ENCODE measurements at regions not wholly inside any gene's neighbourhood (a gene's known extent, or its start where the extent isn't known, plus 50 kb on each side); places are given as distances from the start of the nearest gene placed in this dataset.

DNA sequence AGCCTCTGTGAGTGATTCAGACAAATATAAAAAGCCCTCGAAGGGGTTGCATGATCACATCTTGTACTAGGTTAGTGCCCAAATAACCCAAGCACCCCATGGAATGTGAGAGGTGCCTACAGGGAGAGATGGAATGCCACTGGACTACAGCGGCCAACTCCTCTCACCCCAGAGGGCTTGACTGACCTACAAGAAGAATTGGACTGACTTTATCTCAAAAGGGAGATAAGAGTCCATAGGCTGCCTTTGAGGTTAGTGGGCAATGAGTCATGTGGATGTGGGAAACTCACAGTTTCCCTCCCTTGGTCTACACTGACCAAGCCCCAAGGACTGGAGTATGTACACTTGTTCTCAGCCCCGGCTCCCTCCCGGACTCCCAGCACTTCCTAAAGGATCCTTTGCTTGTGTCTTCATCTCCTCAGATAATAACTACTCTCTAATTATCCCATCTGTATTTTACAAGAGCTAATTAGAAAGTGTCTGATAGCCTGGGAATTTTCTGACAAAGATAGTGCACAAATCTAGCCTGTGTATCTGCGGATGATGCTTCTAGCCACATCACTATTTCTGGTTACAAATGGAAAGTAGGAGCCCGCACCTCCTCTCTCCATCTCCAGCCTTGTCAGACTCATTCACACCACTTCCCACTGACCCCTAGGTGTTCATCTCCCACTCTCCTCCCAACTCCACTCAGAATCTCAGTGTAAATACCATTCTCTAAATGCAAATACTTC, 547.8 kb upstream of the TBL1XR1 start:
- no peaks in the 10 kb centered on the region for H3K9me3 Mint-ChIP-seq
- no peaks in the 10 kb centered on the region for H3K36me3 Mint-ChIP-seq (ENCODE audit: low read depth)
- no peak overlapping the region for H3K27ac Mint-ChIP-seq
- peaks cover 4% of the 10 kb centered on the region for H3K27me3 Mint-ChIP-seq (ENCODE audit: low read depth)
- H3K4me1 Mint-ChIP-seq, result peaks cover 33% of the 10 kb centered on the region
- TF ChIP-seq, protein P1, sequence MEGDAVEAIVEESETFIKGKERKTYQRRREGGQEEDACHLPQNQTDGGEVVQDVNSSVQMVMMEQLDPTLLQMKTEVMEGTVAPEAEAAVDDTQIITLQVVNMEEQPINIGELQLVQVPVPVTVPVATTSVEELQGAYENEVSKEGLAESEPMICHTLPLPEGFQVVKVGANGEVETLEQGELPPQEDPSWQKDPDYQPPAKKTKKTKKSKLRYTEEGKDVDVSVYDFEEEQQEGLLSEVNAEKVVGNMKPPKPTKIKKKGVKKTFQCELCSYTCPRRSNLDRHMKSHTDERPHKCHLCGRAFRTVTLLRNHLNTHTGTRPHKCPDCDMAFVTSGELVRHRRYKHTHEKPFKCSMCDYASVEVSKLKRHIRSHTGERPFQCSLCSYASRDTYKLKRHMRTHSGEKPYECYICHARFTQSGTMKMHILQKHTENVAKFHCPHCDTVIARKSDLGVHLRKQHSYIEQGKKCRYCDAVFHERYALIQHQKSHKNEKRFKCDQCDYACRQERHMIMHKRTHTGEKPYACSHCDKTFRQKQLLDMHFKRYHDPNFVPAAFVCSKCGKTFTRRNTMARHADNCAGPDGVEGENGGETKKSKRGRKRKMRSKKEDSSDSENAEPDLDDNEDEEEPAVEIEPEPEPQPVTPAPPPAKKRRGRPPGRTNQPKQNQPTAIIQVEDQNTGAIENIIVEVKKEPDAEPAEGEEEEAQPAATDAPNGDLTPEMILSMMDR (IDR thresholded peaks at IDR 0.05; ENCODE audit: unreplicated experiment in 3 of 3), result no peak
- no peak overlapping the region for H3K4me3 Mint-ChIP-seq

DNA sequence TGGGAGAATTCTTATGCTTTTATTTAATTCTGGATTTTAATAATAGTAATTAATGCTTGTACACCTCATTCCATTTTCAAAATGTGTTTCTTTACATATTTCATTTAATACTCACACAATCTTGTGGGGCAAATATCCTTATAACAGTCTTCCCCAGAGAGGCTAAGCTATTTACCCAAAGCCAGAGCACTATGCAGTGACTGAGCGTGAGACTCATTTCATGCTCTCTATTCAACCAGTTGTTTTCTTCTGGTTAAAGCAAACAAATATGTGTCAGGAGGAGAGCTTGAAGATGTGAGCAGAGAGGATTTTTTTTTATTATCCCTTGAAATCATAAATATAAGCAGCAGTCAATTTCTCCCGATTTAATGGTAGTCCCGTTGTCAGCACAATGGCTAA, 548.3 kb upstream of the TBL1XR1 start:
- Mint-ChIP-seq H3K27ac (peak overlapping the region in 2 of 3 experiments; percentile 25 to 40), H3K9me3 (no peaks in the 10 kb centered on the region), H3K36me3 (ENCODE audit: low read depth) (no peaks in the 10 kb centered on the region), H3K4me1 (peaks cover 28% of the 10 kb centered on the region), H3K27me3 (ENCODE audit: low read depth) (peaks cover 4% of the 10 kb centered on the region), H3K4me3 (no peak overlapping the region)
- TF ChIP-seq, protein P1 (IDR thresholded peaks at IDR 0.05; ENCODE audit: unreplicated experiment in 3 of 3), result no peak

DNA sequence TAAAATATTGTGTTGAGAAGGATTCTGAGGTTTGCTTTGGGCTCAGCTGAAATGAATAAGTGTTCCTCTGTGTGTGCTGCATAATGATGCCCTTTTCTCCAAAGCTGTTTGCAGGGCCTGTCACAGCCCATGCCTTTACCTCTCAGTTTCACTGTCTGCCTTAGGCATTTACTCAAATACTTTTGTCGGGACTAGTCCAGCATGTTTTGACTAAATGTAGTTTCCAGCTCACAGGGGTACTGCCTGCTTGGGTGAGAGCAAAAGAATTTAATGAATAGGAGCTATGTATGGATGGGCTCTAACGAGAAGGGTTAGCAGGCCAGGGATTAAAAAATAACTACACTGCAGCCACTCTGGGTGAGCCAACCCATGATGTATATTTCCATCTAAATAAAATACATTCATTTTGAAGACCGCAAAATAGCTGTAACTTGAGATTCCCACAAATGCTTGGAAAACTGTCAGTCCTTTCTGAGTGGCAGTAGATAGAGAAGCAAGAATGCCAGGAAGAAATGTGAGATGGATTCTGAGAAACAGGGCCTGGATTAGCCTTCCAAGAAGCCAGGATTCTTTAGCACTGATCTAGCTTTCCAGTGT, 549.2 kb upstream of the TBL1XR1 start:
- H3K27ac Mint-ChIP-seq, result peak overlapping the region; percentile 25 to 52 (median 40)
- no peak overlapping the region for H3K4me3 Mint-ChIP-seq
- H3K27me3 Mint-ChIP-seq (ENCODE audit: low read depth), result peaks cover 4% of the 10 kb centered on the region
- no peaks in the 10 kb centered on the region for H3K9me3 Mint-ChIP-seq
- H3K36me3 Mint-ChIP-seq (ENCODE audit: low read depth), result no peaks in the 10 kb centered on the region
- TF ChIP-seq, protein P1 (IDR thresholded peaks at IDR 0.05; ENCODE audit: unreplicated experiment in 3 of 3), result no peak
- peaks cover 30% of the 10 kb centered on the region for H3K4me1 Mint-ChIP-seq

DNA sequence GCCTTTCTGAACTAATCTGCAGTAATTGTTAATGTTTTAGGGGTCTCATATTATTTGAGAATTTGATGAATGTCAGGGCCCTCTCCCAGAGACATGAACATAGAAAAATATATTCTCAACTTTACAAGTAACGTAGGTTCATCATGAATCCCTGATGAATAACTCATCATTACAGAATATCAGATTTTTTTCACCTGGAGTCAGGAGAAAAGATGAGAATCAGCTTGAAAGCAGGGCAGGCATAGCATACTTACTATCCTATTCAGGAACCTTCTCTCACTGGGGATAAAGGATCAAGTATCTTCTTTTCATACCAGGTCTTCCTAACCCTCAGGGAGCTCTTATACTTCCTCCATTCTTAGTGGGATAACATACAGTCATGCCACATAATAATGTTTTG, 552.6 kb upstream of the TBL1XR1 start:
- Mint-ChIP-seq H3K4me3 (no peak overlapping the region), H3K4me1 (peaks cover 54% of the 10 kb centered on the region), H3K9me3 (no peaks in the 10 kb centered on the region), H3K27me3 (ENCODE audit: low read depth) (no peaks in the 10 kb centered on the region), H3K36me3 (ENCODE audit: low read depth) (no peaks in the 10 kb centered on the region), H3K27ac (no peak overlapping the region)
- TF ChIP-seq, protein P1 (IDR thresholded peaks at IDR 0.05; ENCODE audit: unreplicated experiment in 3 of 3), result no peak

DNA sequence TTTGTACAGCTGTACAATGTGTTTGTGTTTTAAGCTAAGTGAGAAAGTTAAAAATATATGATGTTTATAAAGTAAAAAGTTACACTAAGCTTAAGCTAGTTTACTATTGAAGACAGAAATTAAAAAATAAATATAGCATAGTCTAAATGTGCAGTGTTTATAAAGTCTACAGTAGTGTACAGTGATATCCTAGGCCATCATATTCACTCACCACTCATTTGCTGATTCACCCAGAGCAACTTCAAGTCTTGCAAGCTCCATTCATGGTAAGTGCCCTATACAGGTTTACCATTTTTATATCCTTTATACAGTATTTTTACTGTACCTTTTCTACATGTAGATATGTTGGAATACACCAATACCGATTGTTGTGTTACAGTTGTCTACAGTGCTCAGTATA, 553.2 kb upstream of the TBL1XR1 start:
- H3K27ac Mint-ChIP-seq, result no peak overlapping the region
- H3K4me3 Mint-ChIP-seq, result no peak overlapping the region
- no peaks in the 10 kb centered on the region for H3K9me3 Mint-ChIP-seq
- no peaks in the 10 kb centered on the region for H3K27me3 Mint-ChIP-seq (ENCODE audit: low read depth)
- H3K36me3 Mint-ChIP-seq (ENCODE audit: low read depth), result no peaks in the 10 kb centered on the region
- TF ChIP-seq, protein P1 (IDR thresholded peaks at IDR 0.05; ENCODE audit: unreplicated experiment in 3 of 3), result no peak
- H3K4me1 Mint-ChIP-seq, result peaks cover 60% of the 10 kb centered on the region

DNA sequence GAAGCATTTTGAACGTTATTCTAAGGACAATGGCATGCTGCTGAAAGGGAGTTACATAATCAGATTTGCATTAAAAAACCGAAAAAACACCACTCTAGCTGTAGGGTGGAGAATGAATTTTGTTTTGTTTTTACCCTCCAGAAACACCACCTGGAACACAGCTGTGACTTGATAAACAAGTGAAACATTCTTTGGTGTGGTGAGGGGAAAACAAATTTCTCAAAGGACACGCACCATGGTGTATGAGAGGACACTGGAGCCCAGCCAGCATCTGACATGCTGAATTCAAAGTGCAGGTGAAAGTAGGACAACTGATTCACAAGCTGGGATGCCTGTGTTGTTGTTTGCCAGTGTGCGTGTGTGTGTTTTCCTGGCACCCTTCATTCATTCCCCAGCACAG, 554.5 kb upstream of the TBL1XR1 start:
- Mint-ChIP-seq H3K27me3 (ENCODE audit: low read depth) (no peaks in the 10 kb centered on the region), H3K9me3 (no peaks in the 10 kb centered on the region), H3K4me1 (peaks cover 47% of the 10 kb centered on the region), H3K36me3 (ENCODE audit: low read depth) (no peaks in the 10 kb centered on the region), H3K4me3 (no peak overlapping the region), H3K27ac (peak overlapping the region in 1 of 3 experiments; percentile 15)
- TF ChIP-seq, protein P1 (IDR thresholded peaks at IDR 0.05; ENCODE audit: unreplicated experiment in 3 of 3), result no peak

Data from nephron (organoid).